ENCODE measurements at regions not wholly inside any gene's neighbourhood (a gene's known extent, or its start where the extent isn't known, plus 50 kb on each side); places are given as distances from the start of the nearest gene placed in this dataset.

- CTCF ChIA-PET = no interaction called here
- no peaks in the 10 kb centered on the region for H3K27me3 Mint-ChIP-seq (ENCODE audit: low read depth)
- no peak overlapping the region for H3K4me3 Mint-ChIP-seq
- POLR2A ChIA-PET = no interaction called here
- no peak for DNase-seq (ENCODE audit: low spot score)
- peaks cover 23% of the 10 kb centered on the region for H3K4me1 Mint-ChIP-seq
- TF ChIP-seq FOXP1 (CRISPR knock-in tag; IDR thresholded peaks at IDR 0.05; ENCODE audit: borderline replicate concordance) (no peak), NFE2L1 (CRISPR knock-in tag; IDR thresholded peaks at IDR 0.05) (no peak), TCF7 (CRISPR knock-in tag; IDR thresholded peaks at IDR 0.05; ENCODE audit: low read depth) (no peak), MAX (CRISPR knock-in tag; IDR thresholded peaks at IDR 0.05) (no peak), FOXJ3 (CRISPR knock-in tag; IDR thresholded peaks at IDR 0.05; ENCODE audit: borderline replicate concordance) (no peak), STAT6 (CRISPR knock-in tag; conservative IDR thresholded peaks at IDR 0.05; ENCODE audit: low read depth) (no peak), AFF4 (CRISPR knock-in tag; IDR thresholded peaks at IDR 0.05; ENCODE audit: borderline replicate concordance) (no peak), GABPB1 (CRISPR knock-in tag; IDR thresholded peaks at IDR 0.05) (no peak), OVOL2 (CRISPR knock-in tag; IDR thresholded peaks at IDR 0.05; ENCODE audit: borderline replicate concordance) (no peak), NR1H2 (CRISPR knock-in tag; IDR thresholded peaks at IDR 0.05) (no peak), CDX4 (CRISPR knock-in tag; IDR thresholded peaks at IDR 0.05; ENCODE audit: borderline replicate concordance) (no peak), CBFB (CRISPR knock-in tag; IDR thresholded peaks at IDR 0.05; ENCODE audit: low read depth) (no peak), MXD4 (CRISPR knock-in tag; IDR thresholded peaks at IDR 0.05; ENCODE audit: borderline replicate concordance) (no peak), ARID4B (CRISPR knock-in tag; IDR thresholded peaks at IDR 0.05; ENCODE audit: borderline replicate concordance) (no peak)
- ATAC-seq = no peak
- H3K27ac Mint-ChIP-seq = no peak overlapping the region
- H3K9me3 Mint-ChIP-seq = peaks cover 12% of the 10 kb centered on the region
- H3K36me3 Mint-ChIP-seq = peaks cover 5% of the 10 kb centered on the region
Observed at GRCh38 chr12:65605019-65605418, 219.3 kb upstream of the HMGA2 start.
